GM12891 (cell line): ENCODE measurements at regions not wholly inside any gene's neighbourhood (a gene's known extent, or its start where the extent isn't known, plus 50 kb on each side); places are given as distances from the start of the nearest gene placed in this dataset.

Experiments used
- DNase-seq: peaks from one replicate; pipeline ENCODE4 v3.0.0; 2011; ENCODE audit warnings: low spot score; ENCODE audit not compliant: insufficient read length
- FAIRE-seq: peaks from 2 replicates; lab custom pipeline; 2011; peaks lifted over from hg19 to GRCh38; lab: Jason Lieb, UNC
- PAX5 ChIP-seq: IDR thresholded peaks from 2 replicates; pipeline ENCODE4 v1.6.1; 2011; ENCODE audit warnings: low read length, moderate library complexity, mild to moderate bottlenecking; ENCODE audit not compliant: insufficient read depth, severe bottlenecking
- POLR2A ChIP-seq: IDR thresholded peaks from 2 replicates; pipeline ENCODE4 v1.6.1; 2011; ENCODE audit warnings: low read depth, low read length, control low read depth
- POLR2AphosphoS5 ChIP-seq: IDR thresholded peaks from 2 replicates; pipeline ENCODE4 v1.6.1; 2011; ENCODE audit warnings: low read depth, low read length, control low read depth
- POU2F2 ChIP-seq: IDR thresholded peaks from 2 replicates; pipeline ENCODE4 v1.6.1; 2011; ENCODE audit warnings: low read depth, mild to moderate bottlenecking, control low read depth, low read length, moderate library complexity
- SPI1 ChIP-seq: IDR thresholded peaks from 2 replicates; pipeline ENCODE4 v1.6.1; 2011; ENCODE audit warnings: low read depth, low read length, control low read depth
- TAF1 ChIP-seq: IDR thresholded peaks from 2 replicates; pipeline ENCODE4 v1.6.1; 2011; ENCODE audit warnings: low read depth, low read length, control low read depth

GRCh38 chr3:6770397-6770690 is 90.6 kb upstream of the GRM7 start:
- no peak for TF ChIP-seq POU2F2
- TF ChIP-seq TAF1, result no peak
- no peak for TF ChIP-seq PAX5
- TF ChIP-seq POLR2AphosphoS5, result no peak
- TF ChIP-seq POLR2A, result no peak
- no peak for TF ChIP-seq SPI1
- no peak for DNase-seq
- no peak for FAIRE-seq

- DNase-seq (no peak), FAIRE-seq (no peak)
- TF ChIP-seq SPI1, result no peak
- no peak for TF ChIP-seq POLR2AphosphoS5
- no peak for TF ChIP-seq POLR2A
- no peak for TF ChIP-seq PAX5
- no peak for TF ChIP-seq POU2F2
- TF ChIP-seq TAF1, result no peak
Observed at GRCh38 chr3:6771171-6771570, 89.7 kb upstream of the GRM7 start.

GRCh38 chr3:6779140-6779539 is 81.8 kb upstream of the GRM7 start:
- TF ChIP-seq TAF1, result no peak
- TF ChIP-seq POU2F2, result no peak
- TF ChIP-seq PAX5, result no peak
- no peak for TF ChIP-seq POLR2A
- TF ChIP-seq SPI1, result no peak
- TF ChIP-seq POLR2AphosphoS5, result no peak
- no peak for FAIRE-seq
- DNase-seq, result no peak

GRCh38 chr3:6781092-6781491 is 79.8 kb upstream of the GRM7 start:
- no peak for DNase-seq
- TF ChIP-seq POLR2AphosphoS5 (no peak), PAX5 (no peak), TAF1 (no peak), POU2F2 (no peak), POLR2A (no peak), SPI1 (no peak)
- FAIRE-seq, result no peak

- DNase-seq (no peak), FAIRE-seq (no peak)
- TF ChIP-seq POU2F2 (no peak), PAX5 (no peak), POLR2A (no peak), SPI1 (no peak), POLR2AphosphoS5 (no peak), TAF1 (no peak)
Observed at GRCh38 chr3:6785726-6786125, 75.2 kb upstream of the GRM7 start.

- FAIRE-seq, result no peak
- TF ChIP-seq SPI1 (no peak), TAF1 (no peak), POU2F2 (no peak), PAX5 (no peak), POLR2AphosphoS5 (no peak), POLR2A (no peak)
- DNase-seq, result no peak
Observed at GRCh38 chr3:6791161-6791560, 69.8 kb upstream of the GRM7 start.

- TF ChIP-seq POLR2AphosphoS5, result no peak
- no peak for TF ChIP-seq POLR2A
- no peak for TF ChIP-seq TAF1
- no peak for TF ChIP-seq SPI1
- FAIRE-seq, result peak; percentile 81
- DNase-seq, result no peak
Observed at GRCh38 chr3:6799264-6799915, 61.5 kb upstream of the GRM7 start.

- no peak for DNase-seq
- no peak for TF ChIP-seq POU2F2
- TF ChIP-seq TAF1, result no peak
- no peak for TF ChIP-seq POLR2A
- no peak for TF ChIP-seq SPI1
- TF ChIP-seq PAX5, result no peak
- TF ChIP-seq POLR2AphosphoS5, result no peak
- FAIRE-seq, result no peak
Observed at GRCh38 chr3:6803619-6804018, 57.3 kb upstream of the GRM7 start.

- FAIRE-seq, result no peak
- no peak for DNase-seq
- TF ChIP-seq POLR2A (no peak), SPI1 (no peak), POLR2AphosphoS5 (no peak), TAF1 (no peak), PAX5 (no peak), POU2F2 (no peak)
Observed at GRCh38 chr3:6805236-6805635, 55.7 kb upstream of the GRM7 start.

- TF ChIP-seq TAF1 (no peak), POLR2AphosphoS5 (no peak), PAX5 (no peak), POLR2A (no peak)
- DNase-seq (no peak), FAIRE-seq (no peak)
Observed at GRCh38 chr3:6806991-6807390, 53.9 kb upstream of the GRM7 start.
